WTC11 (cell line): ENCODE measurements at regions not wholly inside any gene's neighbourhood (a gene's known extent, or its start where the extent isn't known, plus 50 kb on each side); places are given as distances from the start of the nearest gene placed in this dataset.

Experiments used
- CTCF ChIP-seq: fragments of 200-600 bp; IDR thresholded peaks from 2 replicates; pipeline ENCODE4 v1.8.0; 2022; ENCODE audit warnings: antibody characterized with exemption
- E2F5 ChIP-seq: sonication (generic); formaldehyde crosslinking; IDR thresholded peaks from 2 replicates; pipeline ENCODE4 v1.8.1; 2022; ENCODE audit warnings: mild to moderate bottlenecking, moderate library complexity, missing genetic modification reagents
- ELF4 ChIP-seq: sonication (generic); formaldehyde crosslinking; IDR thresholded peaks from 2 replicates; pipeline ENCODE4 v1.8.1; 2022; ENCODE audit warnings: low read depth, mild to moderate bottlenecking, moderate library complexity, missing genetic modification reagents
- FOXJ3 ChIP-seq: sonication (generic); formaldehyde crosslinking; IDR thresholded peaks from 2 replicates; pipeline ENCODE4 v1.9.0; 2021; ENCODE audit warnings: missing genetic modification reagents, mild to moderate bottlenecking, borderline replicate concordance
- IRF2 ChIP-seq: sonication (generic); formaldehyde crosslinking; IDR thresholded peaks from 2 replicates; pipeline ENCODE4 v1.8.0; 2022; ENCODE audit warnings: low read depth, missing genetic modification reagents, borderline replicate concordance
- MXD4 ChIP-seq: fragments of 250-450 bp; sonication (Bioruptor Pico); IDR thresholded peaks from 2 replicates; pipeline ENCODE4 v1.8.0; 2021; ENCODE audit warnings: mild to moderate bottlenecking, moderate library complexity, borderline replicate concordance
- NR2C2 ChIP-seq: sonication (generic); formaldehyde crosslinking; IDR thresholded peaks from 2 replicates; pipeline ENCODE4 v1.8.0; 2022; ENCODE audit warnings: mild to moderate bottlenecking, missing genetic modification reagents
- PREB ChIP-seq: sonication (generic); formaldehyde crosslinking; IDR thresholded peaks from 2 replicates; pipeline ENCODE4 v1.8.1; 2022; ENCODE audit warnings: mild to moderate bottlenecking, missing genetic modification reagents, moderate library complexity, borderline replicate concordance
- SMAD3 ChIP-seq: sonication (generic); formaldehyde crosslinking; IDR thresholded peaks from 2 replicates; pipeline ENCODE4 v1.8.0; 2022; ENCODE audit warnings: missing genetic modification reagents, mild to moderate bottlenecking, borderline replicate concordance
- TCF7 ChIP-seq: sonication (generic); formaldehyde crosslinking; IDR thresholded peaks from 2 replicates; pipeline ENCODE4 v1.8.0; 2022; ENCODE audit warnings: mild to moderate bottlenecking, low read depth, missing genetic modification reagents, moderate library complexity
- TEAD1 ChIP-seq: sonication (generic); formaldehyde crosslinking; IDR thresholded peaks from 2 replicates; pipeline ENCODE4 v1.8.0; 2022; ENCODE audit warnings: mild to moderate bottlenecking, missing genetic modification reagents
- USF1 ChIP-seq: sonication (generic); formaldehyde crosslinking; IDR thresholded peaks from 2 replicates; pipeline ENCODE4 v1.8.0; 2022; ENCODE audit warnings: mild to moderate bottlenecking, missing genetic modification reagents
- USF2 ChIP-seq: sonication (generic); formaldehyde crosslinking; IDR thresholded peaks from 2 replicates; pipeline ENCODE4 v1.8.1; 2023; ENCODE audit warnings: mild to moderate bottlenecking, missing genetic modification reagents, moderate library complexity
- ZNF512 ChIP-seq: sonication (generic); formaldehyde crosslinking; IDR thresholded peaks from 2 replicates; pipeline ENCODE4 v1.8.1; 2022; ENCODE audit warnings: missing genetic modification reagents, borderline replicate concordance

- no peak for TF ChIP-seq ELF4 (CRISPR knock-in tag)
- TF ChIP-seq USF1 = no peak
- TF ChIP-seq TCF7 (CRISPR knock-in tag) = no peak
- TF ChIP-seq CTCF = no peak
- TF ChIP-seq PREB (CRISPR knock-in tag) = no peak
- TF ChIP-seq USF2 (CRISPR knock-in tag) = no peak
- no peak for TF ChIP-seq ZNF512 (CRISPR knock-in tag)
- no peak for TF ChIP-seq IRF2 (CRISPR knock-in tag)
- no peak for TF ChIP-seq SMAD3 (CRISPR knock-in tag)
- no peak for TF ChIP-seq TEAD1 (CRISPR knock-in tag)
- TF ChIP-seq FOXJ3 = no peak
- no peak for TF ChIP-seq NR2C2 (CRISPR knock-in tag)
- no peak for TF ChIP-seq MXD4 (CRISPR knock-in tag)
- no peak for TF ChIP-seq E2F5 (CRISPR knock-in tag)
These were observed 240.5 kb upstream of the SNX7 start for GRCh38 chr1:98421085-98421435.
